ENCODE measurements at regions not wholly inside any gene's neighbourhood (a gene's known extent, or its start where the extent isn't known, plus 50 kb on each side); places are given as distances from the start of the nearest gene placed in this dataset.

DNA sequence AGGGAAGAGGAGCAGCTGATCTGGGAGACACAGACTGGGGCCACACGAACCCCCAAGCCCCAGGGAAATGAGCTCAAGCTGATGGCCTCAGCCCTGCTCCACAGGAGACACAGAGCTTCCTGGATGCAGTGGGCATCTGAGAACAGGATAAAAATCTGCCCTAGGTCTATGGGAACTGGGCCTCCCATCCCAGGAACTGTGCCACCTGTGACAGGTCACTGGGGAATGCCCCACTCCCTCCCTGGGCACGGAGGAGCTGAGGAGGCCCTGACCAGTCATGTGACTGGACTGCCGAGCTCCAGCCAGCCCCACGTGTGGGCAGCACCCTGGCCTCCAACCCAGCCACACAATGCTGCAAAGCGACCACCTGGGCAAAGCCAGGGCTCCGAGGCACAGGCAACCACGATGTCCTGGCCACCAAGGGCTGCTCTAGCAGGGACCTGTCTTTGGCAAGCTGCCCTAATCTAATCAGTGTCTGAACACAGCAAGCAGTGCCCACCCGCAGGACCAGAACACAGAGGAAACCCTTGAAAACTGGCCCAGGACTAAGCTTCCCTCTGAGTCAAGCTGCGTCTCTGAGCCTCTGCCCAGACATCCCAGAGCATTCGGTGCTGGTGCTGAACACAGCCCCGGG is 57.8 kb upstream of the ID2 start:
- no peak for TF ChIP-seq POLR2AphosphoS5 (IDR thresholded peaks at IDR 0.05; ENCODE audit: low read depth, low read length)
- TF ChIP-seq FOXP2 (optimal IDR thresholded peaks at IDR 0.05; ENCODE audit: borderline replicate concordance, extremely low read depth, extremely low read length, insufficient read depth), result no peak
- TF ChIP-seq, protein P1, sequence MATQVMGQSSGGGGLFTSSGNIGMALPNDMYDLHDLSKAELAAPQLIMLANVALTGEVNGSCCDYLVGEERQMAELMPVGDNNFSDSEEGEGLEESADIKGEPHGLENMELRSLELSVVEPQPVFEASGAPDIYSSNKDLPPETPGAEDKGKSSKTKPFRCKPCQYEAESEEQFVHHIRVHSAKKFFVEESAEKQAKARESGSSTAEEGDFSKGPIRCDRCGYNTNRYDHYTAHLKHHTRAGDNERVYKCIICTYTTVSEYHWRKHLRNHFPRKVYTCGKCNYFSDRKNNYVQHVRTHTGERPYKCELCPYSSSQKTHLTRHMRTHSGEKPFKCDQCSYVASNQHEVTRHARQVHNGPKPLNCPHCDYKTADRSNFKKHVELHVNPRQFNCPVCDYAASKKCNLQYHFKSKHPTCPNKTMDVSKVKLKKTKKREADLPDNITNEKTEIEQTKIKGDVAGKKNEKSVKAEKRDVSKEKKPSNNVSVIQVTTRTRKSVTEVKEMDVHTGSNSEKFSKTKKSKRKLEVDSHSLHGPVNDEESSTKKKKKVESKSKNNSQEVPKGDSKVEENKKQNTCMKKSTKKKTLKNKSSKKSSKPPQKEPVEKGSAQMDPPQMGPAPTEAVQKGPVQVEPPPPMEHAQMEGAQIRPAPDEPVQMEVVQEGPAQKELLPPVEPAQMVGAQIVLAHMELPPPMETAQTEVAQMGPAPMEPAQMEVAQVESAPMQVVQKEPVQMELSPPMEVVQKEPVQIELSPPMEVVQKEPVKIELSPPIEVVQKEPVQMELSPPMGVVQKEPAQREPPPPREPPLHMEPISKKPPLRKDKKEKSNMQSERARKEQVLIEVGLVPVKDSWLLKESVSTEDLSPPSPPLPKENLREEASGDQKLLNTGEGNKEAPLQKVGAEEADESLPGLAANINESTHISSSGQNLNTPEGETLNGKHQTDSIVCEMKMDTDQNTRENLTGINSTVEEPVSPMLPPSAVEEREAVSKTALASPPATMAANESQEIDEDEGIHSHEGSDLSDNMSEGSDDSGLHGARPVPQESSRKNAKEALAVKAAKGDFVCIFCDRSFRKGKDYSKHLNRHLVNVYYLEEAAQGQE (IDR thresholded peaks at IDR 0.05; ENCODE audit: insufficient read depth in 1 of 2, low read depth in 2 of 2, low read length in 2 of 2), result no peak
- TF ChIP-seq TAF1 (IDR thresholded peaks at IDR 0.05; ENCODE audit: borderline replicate concordance, insufficient read depth, low read length), result no peak
- no peak for TF ChIP-seq SIN3A (IDR thresholded peaks at IDR 0.05; ENCODE audit: borderline replicate concordance, insufficient read depth, low read length)

DNA sequence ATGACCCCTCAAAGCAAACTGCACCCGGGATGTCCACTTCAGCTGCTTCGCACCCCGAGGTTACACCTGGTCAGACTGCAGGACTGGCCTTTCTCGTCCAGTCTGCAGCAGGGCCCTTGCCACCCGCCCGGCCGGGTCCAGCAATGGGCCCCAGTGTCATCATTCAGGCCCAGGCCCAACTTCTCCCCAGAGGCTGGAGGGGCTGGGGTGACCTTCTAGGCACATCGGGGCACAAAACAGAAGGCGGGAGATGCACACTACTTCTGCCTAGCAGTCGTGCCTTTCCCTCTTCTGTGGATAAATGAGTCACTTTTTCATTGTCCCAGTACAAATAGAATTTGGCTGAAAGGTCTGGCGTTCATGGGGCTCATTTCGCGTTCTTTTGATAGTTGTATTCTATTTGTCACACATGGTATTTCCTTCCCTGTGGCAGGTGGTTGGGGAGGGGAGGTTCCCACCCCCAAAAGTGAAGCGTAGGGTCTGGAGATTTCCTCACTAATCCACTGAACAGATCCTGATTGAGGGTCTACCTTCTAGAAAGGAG is 56.9 kb upstream of the ID2 start:
- TF ChIP-seq FOXP2 (optimal IDR thresholded peaks at IDR 0.05; ENCODE audit: borderline replicate concordance, extremely low read depth, extremely low read length, insufficient read depth), result no peak
- no peak for TF ChIP-seq SIN3A (IDR thresholded peaks at IDR 0.05; ENCODE audit: borderline replicate concordance, insufficient read depth, low read length)
- TF ChIP-seq, protein P1 (IDR thresholded peaks at IDR 0.05; ENCODE audit: insufficient read depth in 1 of 2, low read depth in 2 of 2, low read length in 2 of 2), result no peak
- TF ChIP-seq POLR2AphosphoS5 (IDR thresholded peaks at IDR 0.05; ENCODE audit: low read depth, low read length), result no peak
- TF ChIP-seq TAF1 (IDR thresholded peaks at IDR 0.05; ENCODE audit: borderline replicate concordance, insufficient read depth, low read length), result no peak

DNA sequence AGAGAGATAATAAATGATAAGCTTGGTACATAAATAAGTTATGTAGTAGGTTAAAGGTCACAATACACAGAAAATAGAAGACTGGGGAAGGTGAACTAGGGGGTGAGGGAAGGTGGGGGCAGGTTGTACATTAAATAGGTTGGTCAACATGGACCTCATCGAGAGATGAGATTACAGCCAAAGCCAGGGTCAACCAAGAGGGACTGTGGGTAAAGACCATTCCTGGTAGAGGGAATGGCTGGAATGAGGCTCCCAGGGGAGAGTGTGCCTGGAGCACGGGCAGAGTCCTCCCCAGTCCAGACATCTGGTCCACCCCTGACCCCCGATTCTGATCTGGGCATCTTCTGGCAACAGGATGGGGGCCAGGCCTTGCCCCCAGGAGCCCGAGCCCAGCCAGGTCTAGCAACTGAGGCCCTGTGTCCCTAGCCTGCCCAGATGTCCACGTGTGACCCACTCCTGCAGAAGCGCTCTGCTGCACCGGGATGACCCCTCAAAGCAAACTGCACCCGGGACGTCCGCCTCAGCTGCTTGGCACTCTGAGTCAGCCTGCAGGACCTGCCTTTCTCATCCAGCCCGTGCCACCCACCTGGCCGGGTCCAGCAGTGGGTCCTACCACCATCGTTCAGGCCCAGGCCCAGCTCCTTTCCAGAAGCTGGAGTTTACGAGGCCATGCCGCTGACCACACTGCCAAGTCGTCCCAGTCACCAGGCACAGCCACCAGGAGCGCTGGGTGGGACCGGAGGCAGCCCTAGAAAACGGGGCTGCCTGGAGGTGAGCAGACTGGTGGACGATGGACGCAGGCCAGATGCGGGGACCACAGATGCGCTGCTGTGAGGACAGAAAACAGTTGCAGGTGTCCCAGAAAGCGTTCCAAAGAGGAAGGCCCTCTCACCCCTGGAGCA is 56.2 kb upstream of the ID2 start:
- TF ChIP-seq FOXP2 (optimal IDR thresholded peaks at IDR 0.05; ENCODE audit: borderline replicate concordance, extremely low read depth, extremely low read length, insufficient read depth) (no peak), SIN3A (IDR thresholded peaks at IDR 0.05; ENCODE audit: borderline replicate concordance, insufficient read depth, low read length) (no peak)

DNA sequence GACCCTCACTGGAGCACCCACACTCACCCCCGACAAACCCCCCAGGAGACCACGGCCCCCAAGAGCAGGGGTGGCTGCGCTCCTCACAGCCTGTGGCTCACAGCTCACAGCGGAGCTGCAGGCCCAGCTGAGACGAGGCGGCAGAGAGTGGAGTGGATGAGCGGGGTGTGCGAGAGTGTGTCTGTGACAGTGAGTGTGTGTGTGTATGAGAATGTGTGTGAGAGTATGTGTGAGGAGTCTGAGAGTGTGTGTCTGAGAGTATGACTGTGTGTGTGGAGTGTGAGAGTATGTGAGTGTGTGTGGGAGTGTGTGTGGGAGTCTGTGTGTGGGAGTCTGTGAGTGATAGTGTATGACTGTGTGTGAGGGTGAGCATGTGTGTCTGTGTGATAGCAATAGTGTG is 55.3 kb upstream of the ID2 start:
- TF ChIP-seq SIN3A (IDR thresholded peaks at IDR 0.05; ENCODE audit: borderline replicate concordance, insufficient read depth, low read length), result no peak
- no peak for TF ChIP-seq FOXP2 (optimal IDR thresholded peaks at IDR 0.05; ENCODE audit: borderline replicate concordance, extremely low read depth, extremely low read length, insufficient read depth)
- TF ChIP-seq TAF1 (IDR thresholded peaks at IDR 0.05; ENCODE audit: borderline replicate concordance, insufficient read depth, low read length), result no peak
- no peak for TF ChIP-seq POLR2AphosphoS5 (IDR thresholded peaks at IDR 0.05; ENCODE audit: low read depth, low read length)
- TF ChIP-seq, protein P1 (IDR thresholded peaks at IDR 0.05; ENCODE audit: insufficient read depth in 1 of 2, low read depth in 2 of 2, low read length in 2 of 2), result no peak

DNA sequence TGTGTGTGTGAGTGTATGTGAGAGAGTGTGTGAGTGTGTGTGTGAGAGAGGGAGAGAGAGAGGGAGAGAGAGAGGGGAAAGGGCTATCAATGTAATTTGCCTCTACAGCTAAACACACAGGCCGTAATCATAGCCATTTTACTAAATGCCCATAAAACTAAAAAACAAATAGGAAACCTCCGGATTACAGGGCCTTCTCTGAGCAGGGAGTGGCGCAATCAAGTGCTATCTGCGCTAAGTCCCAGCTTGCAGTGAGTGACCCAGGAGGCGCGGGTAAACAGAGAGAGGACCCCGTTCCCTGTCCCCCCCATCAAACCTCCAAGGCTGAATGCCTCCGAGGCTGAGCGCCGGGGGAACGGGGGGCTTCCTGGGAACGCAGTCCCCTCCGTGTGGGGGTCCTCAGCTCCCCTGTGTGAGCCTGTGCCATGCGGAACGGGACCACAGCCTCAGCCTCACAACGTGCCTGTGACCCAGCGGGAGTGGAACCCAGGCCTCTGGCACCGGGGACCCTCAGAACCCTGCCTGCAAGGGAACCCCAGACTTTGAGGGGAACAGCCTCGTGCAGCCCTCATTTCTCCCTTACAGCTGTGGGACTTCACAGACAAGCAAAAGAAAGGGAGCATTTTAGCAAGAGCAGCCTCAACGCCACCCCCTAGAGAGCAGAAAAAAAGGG is 54.7 kb upstream of the ID2 start:
- TF ChIP-seq TAF1 (IDR thresholded peaks at IDR 0.05; ENCODE audit: borderline replicate concordance, insufficient read depth, low read length) (no peak), FOXP2 (optimal IDR thresholded peaks at IDR 0.05; ENCODE audit: borderline replicate concordance, extremely low read depth, extremely low read length, insufficient read depth) (no peak), SIN3A (IDR thresholded peaks at IDR 0.05; ENCODE audit: borderline replicate concordance, insufficient read depth, low read length) (no peak), POLR2AphosphoS5 (IDR thresholded peaks at IDR 0.05; ENCODE audit: low read depth, low read length) (no peak)
- TF ChIP-seq, protein P1 (IDR thresholded peaks at IDR 0.05; ENCODE audit: insufficient read depth in 1 of 2, low read depth in 2 of 2, low read length in 2 of 2), result no peak
